GM12878 (cell line): ENCODE measurements at regions not wholly inside any gene's neighbourhood (a gene's known extent, or its start where the extent isn't known, plus 50 kb on each side); places are given as distances from the start of the nearest gene placed in this dataset.

Source experiments
- ATAC-seq: fragments of 200-7000 bp; cut with Tn5 transposase; 3 replicates; pipeline ENCODE4 v1.9.1; 2020; ENCODE audit warnings: mild to moderate bottlenecking, moderate library complexity
- BruUV-seq: library from RNA; stranded (reverse); fragments of 400-500 nt; replicated peaks from 2 replicates; lab custom pipeline; 2021; lab: Mats Ljungman, UMichigan
- CTCF ChIA-PET: fragments of 300-600 bp; sonication (Branson Sonifier 250); formaldehyde crosslinking; extraction: SDS; loops from one replicate; lab custom pipeline; 2021; ENCODE audit warnings: inconsistent platforms; lab: Yijun Ruan, JAX
- POLR2A ChIA-PET: fragments of 350-600 bp; formaldehyde crosslinking; extraction: SDS; loops from one replicate; lab custom pipeline; 2021; ENCODE audit warnings: inconsistent platforms; lab: Charles Lee
- RAD21 ChIA-PET: fragments of 300-600 bp; sonication (Branson Sonifier 250); formaldehyde crosslinking; loops from one replicate; lab custom pipeline; 2023; ENCODE audit warnings: antibody characterized with exemption; ENCODE audit not compliant: unreplicated experiment; lab: Charles Lee
- SMC1A ChIA-PET: fragments of 300-600 bp; sonication (Branson Sonifier 250); formaldehyde crosslinking; loops from one replicate; lab custom pipeline; 2023; ENCODE audit not compliant: unreplicated experiment, uncharacterized antibody; lab: Charles Lee
- DNase-seq: peaks from one replicate; pipeline ENCODE4 v3.0.0-alpha.2; 2011; ENCODE audit warnings: low read depth, low spot score
- FAIRE-seq: peaks from 3 replicates; lab custom pipeline; 2011; peaks lifted over from hg19 to GRCh38; lab: Jason Lieb, UNC
- H2AFZ ChIP-seq: 2 replicates; pipeline ENCODE4 v1.6.0; 2011; ENCODE audit warnings: low read depth, low read length, control low read depth; ENCODE audit not compliant: control insufficient read depth
- H3K27ac ChIP-seq: 2 replicates; pipeline ENCODE4 v1.5.1; 2011; ENCODE audit warnings: control low read depth; ENCODE audit not compliant: control insufficient read depth, insufficient read depth
- H3K27me3 ChIP-seq, 2 experiments: replicated peaks in 1 of 2; 2 replicates each; pipeline versions ENCODE4 v1.6.0 to v1.6.1; 2011; ENCODE audit warnings: low read length in 1 of 2; ENCODE audit not compliant: control insufficient read depth in 2 of 2, insufficient read depth in 2 of 2
- H3K36me3 ChIP-seq, 2 experiments: 2 replicates each; pipeline ENCODE4 v1.5.1; 2011; ENCODE audit warnings: low read length in 1 of 2; ENCODE audit not compliant: control insufficient read depth in 2 of 2, insufficient read depth in 2 of 2
- H3K4me1 ChIP-seq: 2 replicates; pipeline ENCODE4 v1.6.1; 2011; ENCODE audit warnings: mild to moderate bottlenecking, low read length, moderate library complexity, mixed read lengths; ENCODE audit not compliant: control insufficient read depth, insufficient read depth
- H3K4me2 ChIP-seq: 2 replicates; pipeline ENCODE4 v1.6.0; 2011; ENCODE audit warnings: control low read depth; ENCODE audit not compliant: control insufficient read depth, insufficient read depth
- H3K4me3 ChIP-seq: fragments of 200-600 bp; sonication (generic); 2 replicates; pipeline ENCODE4 v1.5.1; 2016
- H3K79me2 ChIP-seq: 2 replicates; pipeline ENCODE4 v1.6.0; 2011; ENCODE audit warnings: low read length; ENCODE audit not compliant: control insufficient read depth, insufficient read depth
- H3K9ac ChIP-seq: 2 replicates; pipeline ENCODE4 v1.8.0; 2011; ENCODE audit warnings: low read length, control low read depth, mixed read lengths; ENCODE audit not compliant: control insufficient read depth, insufficient read depth
- H3K9me3 ChIP-seq: replicated peaks from 3 replicates; pipeline ENCODE4 v1.5.1; 2011; ENCODE audit warnings: mild to moderate bottlenecking, low read length; ENCODE audit not compliant: control insufficient read depth, insufficient read depth
- H4K20me1 ChIP-seq: 2 replicates; pipeline ENCODE4 v1.6.0; 2011; ENCODE audit not compliant: control insufficient read depth, insufficient read depth
- BACH1 ChIP-seq: fragments of 450-650 bp; IDR thresholded peaks from 2 replicates; pipeline ENCODE4 v1.6.1; 2017; ENCODE audit warnings: mild to moderate bottlenecking, borderline replicate concordance
- BHLHE40 ChIP-seq, 2 experiments: fragments of 450-650 bp in 1 of 2; IDR thresholded peaks; 2 replicates each; pipeline ENCODE4 v1.6.1; 2011 to 2017; ENCODE audit warnings: low read depth in 2 of 2, borderline replicate concordance in 1 of 2, improper control_type of control experiment in 1 of 2, low read length in 1 of 2, mild to moderate bottlenecking in 1 of 2
- CTCF ChIP-seq, 3 experiments: IDR thresholded peaks in 2 of 3; conservative IDR thresholded peaks in 1 of 3; 2 replicates each; pipeline ENCODE4 v1.5.1; 2011; ENCODE audit warnings: low read depth in 3 of 3, low read length in 3 of 3, mild to moderate bottlenecking in 3 of 3, control low read depth in 2 of 3, moderate library complexity in 2 of 3, inconsistent platforms in 1 of 3, mixed read lengths in 1 of 3; ENCODE audit not compliant: control insufficient read depth in 2 of 3, insufficient read depth in 1 of 3; ENCODE audit errors: extremely low read depth in 1 of 3
- MXI1 ChIP-seq: fragments of 150-350 bp; IDR thresholded peaks from 2 replicates; pipeline ENCODE4 v1.6.1; 2011; ENCODE audit warnings: low read depth, mild to moderate bottlenecking, inconsistent platforms, low read length, improper control_type of control experiment
- RAD51 ChIP-seq: fragments of 450-650 bp; IDR thresholded peaks from 2 replicates; pipeline ENCODE4 v1.6.1; 2016; ENCODE audit warnings: moderate library complexity, mild to moderate bottlenecking, inconsistent platforms
- SIN3A ChIP-seq: IDR thresholded peaks from 2 replicates; pipeline ENCODE4 v1.6.1; 2012; ENCODE audit warnings: low read depth, low read length, improper control_type of control experiment
- TBL1XR1 ChIP-seq: IDR thresholded peaks from 2 replicates; pipeline ENCODE4 v1.6.1; 2012; ENCODE audit warnings: low read depth, low read length, improper control_type of control experiment
- WGBS: methylation state at CpG from one replicate; pipeline ENCODE4 v1.1.6; 2016; ENCODE audit warnings: low lambda C conversion rate; ENCODE audit not compliant: insufficient replicate concordance, insufficient coverage; ENCODE audit errors: missing lambda C conversion rate; 5-methylcytosine and 5-hydroxymethylcytosine counted together
- in situ Hi-C: fragments of 300-500 bp; cut with MboI; formaldehyde crosslinking; loops from 9 replicates; pipeline ENCODE4 v1.14.3; 2018; ENCODE audit warnings: mixed read lengths
- intact Hi-C: fragments of 100-400 bp; cut with micrococcal nuclease; formaldehyde crosslinking; loops from one replicate; pipeline ENCODE4 v1.14.2; 2022; ENCODE audit not compliant: unreplicated experiment
- TF ChIP-seq, protein P1 (sequence below): IDR thresholded peaks from 2 replicates; pipeline ENCODE4 v1.6.1; 2012; ENCODE audit warnings: mild to moderate bottlenecking, low read depth, low read length
- TF ChIP-seq, protein P2 (sequence below): IDR thresholded peaks from 2 replicates; pipeline ENCODE4 v1.6.1; 2011; ENCODE audit warnings: low read depth, low read length, improper control_type of control experiment, borderline replicate concordance

- FAIRE-seq (no peak), DNase-seq (no peak), ATAC-seq (no peak)
- Histone ChIP-seq H3K79me2 (no peaks in the 10 kb centered on the region), H3K4me1 (no peaks in the 10 kb centered on the region), H3K36me3 (no peaks in the 10 kb centered on the region), H3K27me3 (no peaks in the 10 kb centered on the region), H3K9ac (no peak overlapping the region), H3K4me3 (no peak overlapping the region), H2AFZ (no peak overlapping the region), H4K20me1 (no peaks in the 10 kb centered on the region), H3K4me2 (no peak overlapping the region), H3K27ac (no peak overlapping the region), H3K9me3 (no peaks in the 10 kb centered on the region)
- TF ChIP-seq MXI1 (no peak), TBL1XR1 (no peak)
- ChIA-PET CTCF (no interaction called here), SMC1A (no interaction called here), POLR2A (no interaction called here), RAD21 (no interaction called here)
- intact Hi-C loops (no loop called here), in situ Hi-C loops (no loop called here)
- no TSS peak for BruUV-seq
- 37% methylated on average over 2 of the region's 2 CpGs for WGBS
Observed at GRCh38 chr2:45244928-45245327, 235.7 kb upstream of the SIX2 start.

GRCh38 chr2:45242161-45242741 lies 233.0 kb upstream of the SIX2 start:
- H3K27me3 ChIP-seq = no peaks in the 10 kb centered on the region
- DNase-seq (no peak), ATAC-seq (peak; percentile 54), FAIRE-seq (no peak)
- H3K4me1 ChIP-seq = no peaks in the 10 kb centered on the region
- H4K20me1 ChIP-seq = no peaks in the 10 kb centered on the region
- no peak overlapping the region for H3K27ac ChIP-seq
- intact Hi-C loops (no loop called here), in situ Hi-C loops (no loop called here)
- no peaks in the 10 kb centered on the region for H3K36me3 ChIP-seq
- 9% methylated on average over 6 of the region's 6 CpGs for WGBS
- no TSS peak for BruUV-seq
- ChIA-PET CTCF (interaction anchor here (0.7 kb wide), 1 partner anchor 183 kb away, joined by 3 read pairs; no protein-coding TSS in a partner anchor), POLR2A (no interaction called here), RAD21 (no interaction called here), SMC1A (interaction anchor here (0.6 to 1.1 kb wide), 4 partner anchors 17 to 221 kb away, joined by 3 to 6 read pairs (median 3); no protein-coding TSS in a partner anchor)
- no peak overlapping the region for H2AFZ ChIP-seq
- H3K9me3 ChIP-seq = no peaks in the 10 kb centered on the region
- no peak overlapping the region for H3K9ac ChIP-seq
- H3K4me3 ChIP-seq = no peak overlapping the region
- no peaks in the 10 kb centered on the region for H3K79me2 ChIP-seq
- no peak overlapping the region for H3K4me2 ChIP-seq
- TF ChIP-seq, protein P1, sequence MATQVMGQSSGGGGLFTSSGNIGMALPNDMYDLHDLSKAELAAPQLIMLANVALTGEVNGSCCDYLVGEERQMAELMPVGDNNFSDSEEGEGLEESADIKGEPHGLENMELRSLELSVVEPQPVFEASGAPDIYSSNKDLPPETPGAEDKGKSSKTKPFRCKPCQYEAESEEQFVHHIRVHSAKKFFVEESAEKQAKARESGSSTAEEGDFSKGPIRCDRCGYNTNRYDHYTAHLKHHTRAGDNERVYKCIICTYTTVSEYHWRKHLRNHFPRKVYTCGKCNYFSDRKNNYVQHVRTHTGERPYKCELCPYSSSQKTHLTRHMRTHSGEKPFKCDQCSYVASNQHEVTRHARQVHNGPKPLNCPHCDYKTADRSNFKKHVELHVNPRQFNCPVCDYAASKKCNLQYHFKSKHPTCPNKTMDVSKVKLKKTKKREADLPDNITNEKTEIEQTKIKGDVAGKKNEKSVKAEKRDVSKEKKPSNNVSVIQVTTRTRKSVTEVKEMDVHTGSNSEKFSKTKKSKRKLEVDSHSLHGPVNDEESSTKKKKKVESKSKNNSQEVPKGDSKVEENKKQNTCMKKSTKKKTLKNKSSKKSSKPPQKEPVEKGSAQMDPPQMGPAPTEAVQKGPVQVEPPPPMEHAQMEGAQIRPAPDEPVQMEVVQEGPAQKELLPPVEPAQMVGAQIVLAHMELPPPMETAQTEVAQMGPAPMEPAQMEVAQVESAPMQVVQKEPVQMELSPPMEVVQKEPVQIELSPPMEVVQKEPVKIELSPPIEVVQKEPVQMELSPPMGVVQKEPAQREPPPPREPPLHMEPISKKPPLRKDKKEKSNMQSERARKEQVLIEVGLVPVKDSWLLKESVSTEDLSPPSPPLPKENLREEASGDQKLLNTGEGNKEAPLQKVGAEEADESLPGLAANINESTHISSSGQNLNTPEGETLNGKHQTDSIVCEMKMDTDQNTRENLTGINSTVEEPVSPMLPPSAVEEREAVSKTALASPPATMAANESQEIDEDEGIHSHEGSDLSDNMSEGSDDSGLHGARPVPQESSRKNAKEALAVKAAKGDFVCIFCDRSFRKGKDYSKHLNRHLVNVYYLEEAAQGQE = no peak
- no peak for TF ChIP-seq BACH1
- peak; percentile 24 to 70; a peak in 3 of 4 replicates for TF ChIP-seq BHLHE40 (IDR thresholded peaks at IDR 0.05; ENCODE audit: borderline replicate concordance in 1 of 2, low read depth in 2 of 2, low read length in 1 of 2)
- peak; percentile 78 for TF ChIP-seq RAD51
- TF ChIP-seq, protein P2, sequence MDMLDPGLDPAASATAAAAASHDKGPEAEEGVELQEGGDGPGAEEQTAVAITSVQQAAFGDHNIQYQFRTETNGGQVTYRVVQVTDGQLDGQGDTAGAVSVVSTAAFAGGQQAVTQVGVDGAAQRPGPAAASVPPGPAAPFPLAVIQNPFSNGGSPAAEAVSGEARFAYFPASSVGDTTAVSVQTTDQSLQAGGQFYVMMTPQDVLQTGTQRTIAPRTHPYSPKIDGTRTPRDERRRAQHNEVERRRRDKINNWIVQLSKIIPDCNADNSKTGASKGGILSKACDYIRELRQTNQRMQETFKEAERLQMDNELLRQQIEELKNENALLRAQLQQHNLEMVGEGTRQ = peak; percentile 4; the same call in 1 of the 2 replicates
- no peak for TF ChIP-seq SIN3A
- TF ChIP-seq CTCF (IDR thresholded peaks at IDR 0.05 in 2 of 3, conservative IDR thresholded peaks at IDR 0.05 in 1 of 3; ENCODE audit: control insufficient read depth in 2 of 3, extremely low read depth in 1 of 3, insufficient read depth in 1 of 3, low read depth in 3 of 3, low read length in 3 of 3) = no peak
